Lung microvascular endothelial cell (primary cell): ENCODE measurements at regions not wholly inside any gene's neighbourhood (a gene's known extent, or its start where the extent isn't known, plus 50 kb on each side); places are given as distances from the start of the nearest gene placed in this dataset.

Source experiments
- DNase-seq, 2 donors: peaks; one replicate each; pipeline versions ENCODE4 v3.0.0 to v3.0.0-alpha.2; 2010; ENCODE audit warnings: low read depth in 2 of 2

- DNase-seq: no peak
These were observed 74.7 kb downstream of the BUD13 start for GRCh38 chr11:116698080-116698479.

GRCh38 chr11:116697639-116698038 is 75.1 kb downstream of the BUD13 start:
- no peak for DNase-seq

GRCh38 chr11:116697011-116697410 is 75.8 kb downstream of the BUD13 start:
- DNase-seq: no peak

GRCh38 chr11:116696381-116696941 is 76.3 kb downstream of the BUD13 start:
- peak in 1 of 2 donors; percentile 26 for DNase-seq

- DNase-seq: no peak
These were observed 77.0 kb downstream of the BUD13 start for GRCh38 chr11:116695657-116696254.

GRCh38 chr11:116694815-116695590 is 77.8 kb downstream of the BUD13 start:
- DNase-seq: no peak

- DNase-seq: no peak
These were observed 78.5 kb downstream of the BUD13 start for GRCh38 chr11:116694349-116694725.

GRCh38 chr11:116693593-116694348 is 79.0 kb downstream of the BUD13 start:
- DNase-seq: no peak

GRCh38 chr11:116693102-116693570 is 79.7 kb downstream of the BUD13 start:
- DNase-seq: no peak

- no peak for DNase-seq
These were observed 80.3 kb downstream of the BUD13 start for GRCh38 chr11:116692318-116693101.

GRCh38 chr11:116691771-116692177 is 81.0 kb downstream of the BUD13 start:
- DNase-seq: peak; percentile 34 to 51

- no peak for DNase-seq
These were observed 82.2 kb downstream of the BUD13 start for GRCh38 chr11:116690611-116691010.

GRCh38 chr11:116689413-116690127 is 83.2 kb downstream of the BUD13 start:
- DNase-seq: no peak

GRCh38 chr11:116688202-116688540 is 84.6 kb downstream of the BUD13 start:
- DNase-seq: no peak

GRCh38 chr11:116687458-116688201 is 85.2 kb downstream of the BUD13 start:
- DNase-seq: no peak

GRCh38 chr11:116686866-116687265 is 85.9 kb downstream of the BUD13 start:
- no peak for DNase-seq

GRCh38 chr11:116683982-116684381 is 88.8 kb downstream of the BUD13 start:
- no peak for DNase-seq

- DNase-seq: no peak
These were observed 92.2 kb downstream of the BUD13 start for GRCh38 chr11:116680349-116681125.

- no peak for DNase-seq
These were observed 93.9 kb downstream of the BUD13 start for GRCh38 chr11:116678887-116679286.
